GM12878 (cell line): ENCODE measurements at regions not wholly inside any gene's neighbourhood (a gene's known extent, or its start where the extent isn't known, plus 50 kb on each side); places are given as distances from the start of the nearest gene placed in this dataset.

Source experiments
- ATAC-seq: fragments of 200-7000 bp; cut with Tn5 transposase; 3 replicates; pipeline ENCODE4 v1.9.1; 2020; ENCODE audit warnings: mild to moderate bottlenecking, moderate library complexity
- BruUV-seq: library from RNA; stranded (reverse); fragments of 400-500 nt; replicated peaks from 2 replicates; lab custom pipeline; 2021; lab: Mats Ljungman, UMichigan
- CTCF ChIA-PET: fragments of 300-600 bp; sonication (Branson Sonifier 250); formaldehyde crosslinking; extraction: SDS; loops from one replicate; lab custom pipeline; 2021; ENCODE audit warnings: inconsistent platforms; lab: Yijun Ruan, JAX
- POLR2A ChIA-PET: fragments of 350-600 bp; formaldehyde crosslinking; extraction: SDS; loops from one replicate; lab custom pipeline; 2021; ENCODE audit warnings: inconsistent platforms; lab: Charles Lee
- RAD21 ChIA-PET: fragments of 300-600 bp; sonication (Branson Sonifier 250); formaldehyde crosslinking; loops from one replicate; lab custom pipeline; 2023; ENCODE audit warnings: antibody characterized with exemption; ENCODE audit not compliant: unreplicated experiment; lab: Charles Lee
- SMC1A ChIA-PET: fragments of 300-600 bp; sonication (Branson Sonifier 250); formaldehyde crosslinking; loops from one replicate; lab custom pipeline; 2023; ENCODE audit not compliant: unreplicated experiment, uncharacterized antibody; lab: Charles Lee
- DNase-seq: peaks from one replicate; pipeline ENCODE4 v3.0.0-alpha.2; 2011; ENCODE audit warnings: low read depth, low spot score
- FAIRE-seq: peaks from 3 replicates; lab custom pipeline; 2011; peaks lifted over from hg19 to GRCh38; lab: Jason Lieb, UNC
- H2AFZ ChIP-seq: 2 replicates; pipeline ENCODE4 v1.6.0; 2011; ENCODE audit warnings: low read depth, low read length, control low read depth; ENCODE audit not compliant: control insufficient read depth
- H3K27ac ChIP-seq: 2 replicates; pipeline ENCODE4 v1.5.1; 2011; ENCODE audit warnings: control low read depth; ENCODE audit not compliant: control insufficient read depth, insufficient read depth
- H3K27me3 ChIP-seq, 2 experiments: replicated peaks in 1 of 2; 2 replicates each; pipeline versions ENCODE4 v1.6.0 to v1.6.1; 2011; ENCODE audit warnings: low read length in 1 of 2; ENCODE audit not compliant: control insufficient read depth in 2 of 2, insufficient read depth in 2 of 2
- H3K36me3 ChIP-seq, 2 experiments: 2 replicates each; pipeline ENCODE4 v1.5.1; 2011; ENCODE audit warnings: low read length in 1 of 2; ENCODE audit not compliant: control insufficient read depth in 2 of 2, insufficient read depth in 2 of 2
- H3K4me1 ChIP-seq: 2 replicates; pipeline ENCODE4 v1.6.1; 2011; ENCODE audit warnings: mild to moderate bottlenecking, low read length, moderate library complexity, mixed read lengths; ENCODE audit not compliant: control insufficient read depth, insufficient read depth
- H3K4me2 ChIP-seq: 2 replicates; pipeline ENCODE4 v1.6.0; 2011; ENCODE audit warnings: control low read depth; ENCODE audit not compliant: control insufficient read depth, insufficient read depth
- H3K4me3 ChIP-seq: fragments of 200-600 bp; sonication (generic); 2 replicates; pipeline ENCODE4 v1.5.1; 2016
- H3K79me2 ChIP-seq: 2 replicates; pipeline ENCODE4 v1.6.0; 2011; ENCODE audit warnings: low read length; ENCODE audit not compliant: control insufficient read depth, insufficient read depth
- H3K9ac ChIP-seq: 2 replicates; pipeline ENCODE4 v1.8.0; 2011; ENCODE audit warnings: low read length, control low read depth, mixed read lengths; ENCODE audit not compliant: control insufficient read depth, insufficient read depth
- H3K9me3 ChIP-seq: replicated peaks from 3 replicates; pipeline ENCODE4 v1.5.1; 2011; ENCODE audit warnings: mild to moderate bottlenecking, low read length; ENCODE audit not compliant: control insufficient read depth, insufficient read depth
- H4K20me1 ChIP-seq: 2 replicates; pipeline ENCODE4 v1.6.0; 2011; ENCODE audit not compliant: control insufficient read depth, insufficient read depth
- ATF7 ChIP-seq: fragments of 450-650 bp; IDR thresholded peaks from 2 replicates; pipeline ENCODE4 v1.6.1; 2016; ENCODE audit warnings: low read depth, mild to moderate bottlenecking
- CBX5 ChIP-seq: sonication (generic); IDR thresholded peaks from 2 replicates; pipeline ENCODE4 v1.6.1; 2016; ENCODE audit warnings: low read depth, moderate library complexity, mild to moderate bottlenecking, inconsistent platforms
- CEBPZ ChIP-seq: fragments of 150-350 bp; IDR thresholded peaks from 2 replicates; pipeline ENCODE4 v1.6.1; 2016; ENCODE audit warnings: low read depth, low read length
- ESRRA ChIP-seq: IDR thresholded peaks from 2 replicates; pipeline ENCODE4 v1.6.1; 2012; ENCODE audit warnings: mild to moderate bottlenecking, low read length, improper control_type of control experiment
- GATAD2B ChIP-seq: fragments of 450-650 bp; conservative IDR thresholded peaks from 2 replicates; pipeline ENCODE4 v1.6.1; 2017; ENCODE audit warnings: low read depth, mild to moderate bottlenecking, moderate library complexity
- HSF1 ChIP-seq: fragments of 150-350 bp; IDR thresholded peaks from 2 replicates; pipeline ENCODE4 v1.6.1; 2014; ENCODE audit warnings: mild to moderate bottlenecking, low read depth, low read length
- KAT2A ChIP-seq: conservative IDR thresholded peaks from 2 replicates; pipeline ENCODE4 v1.6.1; 2011; ENCODE audit warnings: low read depth, low read length; ENCODE audit not compliant: control insufficient read depth
- KDM1A ChIP-seq: fragments of 200-600 bp; sonication (generic); IDR thresholded peaks from 2 replicates; pipeline ENCODE4 v1.6.1; 2016; ENCODE audit warnings: borderline replicate concordance
- LARP7 ChIP-seq: fragments of 450-650 bp; IDR thresholded peaks from 2 replicates; pipeline ENCODE4 v1.6.1; 2017; ENCODE audit warnings: mild to moderate bottlenecking
- MEF2B ChIP-seq: fragments of 450-650 bp; IDR thresholded peaks from 2 replicates; pipeline ENCODE4 v1.6.1; 2018; ENCODE audit warnings: mild to moderate bottlenecking, moderate library complexity; ENCODE audit not compliant: partially characterized antibody, poor library complexity, severe bottlenecking
- PML ChIP-seq: IDR thresholded peaks from 2 replicates; pipeline ENCODE4 v1.6.1; 2012; ENCODE audit warnings: low read length, inconsistent platforms
- SIX5 ChIP-seq: IDR thresholded peaks from 2 replicates; pipeline ENCODE4 v1.6.1; 2011; ENCODE audit warnings: mild to moderate bottlenecking, low read depth, low read length, moderate library complexity; ENCODE audit not compliant: severe bottlenecking
- SUZ12 ChIP-seq: fragments of 200-600 bp; sonication (generic); IDR thresholded peaks from one replicate; pipeline ENCODE4 v1.6.1; 2018; ENCODE audit warnings: antibody characterized with exemption, mild to moderate bottlenecking; ENCODE audit not compliant: unreplicated experiment
- TCF12 ChIP-seq: IDR thresholded peaks from 2 replicates; pipeline ENCODE4 v1.6.1; 2011; ENCODE audit warnings: low read depth, mild to moderate bottlenecking, low read length
- ZNF622 ChIP-seq: fragments of 450-650 bp; IDR thresholded peaks from 2 replicates; pipeline ENCODE4 v1.6.1; 2017; ENCODE audit warnings: mild to moderate bottlenecking, inconsistent platforms
- WGBS: methylation state at CpG from one replicate; pipeline ENCODE4 v1.1.6; 2016; ENCODE audit warnings: low lambda C conversion rate; ENCODE audit not compliant: insufficient replicate concordance, insufficient coverage; ENCODE audit errors: missing lambda C conversion rate; 5-methylcytosine and 5-hydroxymethylcytosine counted together
- in situ Hi-C: fragments of 300-500 bp; cut with MboI; formaldehyde crosslinking; loops from 9 replicates; pipeline ENCODE4 v1.14.3; 2018; ENCODE audit warnings: mixed read lengths
- intact Hi-C: fragments of 100-400 bp; cut with micrococcal nuclease; formaldehyde crosslinking; loops from one replicate; pipeline ENCODE4 v1.14.2; 2022; ENCODE audit not compliant: unreplicated experiment

GRCh38 chrY:15775880-15776279 lies 1251.6 kb downstream of the NLGN4Y start:
- SMC1A ChIA-PET = no interaction called here
- no peak for FAIRE-seq
- DNase-seq = no peak
- in situ Hi-C loops = no loop called here
- H2AFZ ChIP-seq = no peak overlapping the region
- intact Hi-C loops = no loop called here
- TF ChIP-seq CBX5 (no peak), ESRRA (no peak), HSF1 (no peak), LARP7 (no peak), TCF12 (no peak), ATF7 (no peak), GATAD2B (no peak), SUZ12 (no peak), PML (no peak), SIX5 (no peak), KDM1A (no peak), MEF2B (no peak), ZNF622 (no peak), CEBPZ (no peak), KAT2A (no peak)
- TF ChIP-seq, all 136 proteins: peak for 0
- no peaks in the 10 kb centered on the region for H3K9me3 ChIP-seq
- H3K27me3 ChIP-seq = no peaks in the 10 kb centered on the region
- no peak overlapping the region for H3K4me3 ChIP-seq
- H3K9ac ChIP-seq = no peak overlapping the region
- no peak for ATAC-seq
- ChIA-PET POLR2A (no interaction called here), CTCF (no interaction called here), RAD21 (no interaction called here)
- H3K4me2 ChIP-seq = no peak overlapping the region
- H3K27ac ChIP-seq = no peak overlapping the region
- BruUV-seq = no TSS peak
- no peaks in the 10 kb centered on the region for H4K20me1 ChIP-seq
- H3K36me3 ChIP-seq = no peaks in the 10 kb centered on the region
- no CpG with 5 or more reads among the region's 3 CpGs for WGBS
- H3K4me1 ChIP-seq = no peaks in the 10 kb centered on the region
- H3K79me2 ChIP-seq = no peaks in the 10 kb centered on the region
